CD8-positive, alpha-beta memory T cell (primary cell): ENCODE measurements at regions not wholly inside any gene's neighbourhood (a gene's known extent, or its start where the extent isn't known, plus 50 kb on each side); places are given as distances from the start of the nearest gene placed in this dataset.

Experiments used
- CTCF ChIA-PET: fragments of 350-600 bp; sonication (Branson Sonifier 250); formaldehyde crosslinking; loops from one replicate; lab custom pipeline; 2021; ENCODE audit warnings: antibody characterized with exemption; lab: Charles Lee
- POLR2A ChIA-PET: fragments of 350-600 bp; sonication (Branson Sonifier 250); formaldehyde crosslinking; loops from one replicate; lab custom pipeline; 2021; ENCODE audit warnings: antibody characterized with exemption; lab: Charles Lee
- DNase-seq, 5 donors: peaks; one replicate each; pipeline versions ENCODE4 v3.0.0 to v3.0.0-alpha.2; 2020 to 2022; ENCODE audit warnings: mixed read lengths in 1 of 5
- H3K27ac ChIP-seq: one replicate; pipeline ENCODE4 v1.7.0; 2013; ENCODE audit warnings: low read depth, mild to moderate bottlenecking, low read length, moderate library complexity
- H3K27me3 ChIP-seq: 2 replicates; pipeline ENCODE4 v1.7.0; 2013; ENCODE audit warnings: low read length, mild to moderate bottlenecking; ENCODE audit not compliant: insufficient read depth, poor library complexity, severe bottlenecking
- H3K36me3 ChIP-seq: 2 replicates; pipeline ENCODE4 v1.7.0; 2013; ENCODE audit warnings: mild to moderate bottlenecking, low read length, moderate library complexity; ENCODE audit not compliant: insufficient read depth
- H3K4me1 ChIP-seq: 2 replicates; pipeline ENCODE4 v1.7.0; 2013; ENCODE audit warnings: mild to moderate bottlenecking, low read length, moderate library complexity; ENCODE audit not compliant: insufficient read depth
- H3K4me3 ChIP-seq: 2 replicates; pipeline ENCODE4 v1.7.0; 2013; ENCODE audit warnings: mild to moderate bottlenecking, low read length
- H3K9me3 ChIP-seq: 2 replicates; pipeline ENCODE4 v1.7.0; 2013; ENCODE audit warnings: mild to moderate bottlenecking, low read length
- H3K27ac Mint-ChIP-seq, 8 donors: one replicate each; pipeline ENCODE4 v1.8.0; 2020 to 2021; ENCODE audit warnings: mixed read lengths in 8 of 8, mild to moderate bottlenecking in 6 of 8, inconsistent platforms in 3 of 8, moderate library complexity in 3 of 8
- H3K27me3 Mint-ChIP-seq, 2 donors: one replicate each; pipeline ENCODE4 v1.8.0; 2020 to 2021; ENCODE audit warnings: mixed read lengths in 2 of 2, mild to moderate bottlenecking in 1 of 2, moderate library complexity in 1 of 2
- H3K36me3 Mint-ChIP-seq, 3 donors: one replicate each; pipeline ENCODE4 v1.8.0; 2020 to 2021; ENCODE audit warnings: mixed read lengths in 3 of 3, inconsistent platforms in 1 of 3, mild to moderate bottlenecking in 1 of 3
- H3K4me1 Mint-ChIP-seq, 3 donors: one replicate each; pipeline ENCODE4 v1.8.0; 2020 to 2021; ENCODE audit warnings: mixed read lengths in 3 of 3, inconsistent platforms in 1 of 3, mild to moderate bottlenecking in 1 of 3
- H3K4me3 Mint-ChIP-seq, 7 donors: one replicate each; pipeline ENCODE4 v1.8.0; 2020 to 2021; ENCODE audit warnings: mixed read lengths in 7 of 7, mild to moderate bottlenecking in 6 of 7, moderate library complexity in 4 of 7, inconsistent platforms in 2 of 7
- H3K9me3 Mint-ChIP-seq, 5 donors: one replicate each; pipeline ENCODE4 v1.8.0; 2020 to 2022; ENCODE audit warnings: mixed read lengths in 5 of 5, mild to moderate bottlenecking in 3 of 5, moderate library complexity in 2 of 5, inconsistent platforms in 1 of 5

DNA sequence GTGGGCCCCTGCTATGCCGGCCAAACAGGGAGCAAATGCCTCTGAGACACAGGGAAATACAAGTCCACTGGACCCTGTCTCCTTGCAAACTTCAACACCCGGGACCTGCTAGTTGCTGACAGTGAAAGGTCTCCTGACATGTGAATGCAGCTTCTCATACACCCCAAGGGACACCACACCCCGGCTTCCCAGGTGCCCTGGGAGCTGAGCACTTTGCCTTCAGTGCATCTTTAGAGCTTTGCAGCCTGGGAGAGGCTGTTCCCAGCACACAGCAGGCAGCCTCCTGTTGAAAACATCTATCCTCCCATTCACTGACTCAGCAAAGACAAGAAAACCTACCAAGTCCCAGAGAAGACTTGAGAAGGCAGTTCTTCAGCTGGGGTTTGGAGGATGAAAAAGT, 143.4 kb downstream of the COL6A3 start:
- H3K27me3 Mint-ChIP-seq: peaks cover 8 to 39% of the 10 kb centered on the region in 2 donors
- DNase-seq: no peak
- no peaks in the 10 kb centered on the region for H3K36me3 Mint-ChIP-seq
- H3K9me3 Mint-ChIP-seq: no peaks in the 10 kb centered on the region
- Histone ChIP-seq H3K36me3 (no peaks in the 10 kb centered on the region), H3K9me3 (no peaks in the 10 kb centered on the region), H3K27me3 (peaks cover 3% of the 10 kb centered on the region), H3K4me3 (no peak overlapping the region), H3K27ac (no peak overlapping the region), H3K4me1 (no peaks in the 10 kb centered on the region)
- ChIA-PET CTCF (no interaction called here), POLR2A (no interaction called here)
- H3K27ac Mint-ChIP-seq: no peak overlapping the region
- no peak overlapping the region for H3K4me3 Mint-ChIP-seq
- no peaks in the 10 kb centered on the region for H3K4me1 Mint-ChIP-seq

- Histone ChIP-seq H3K4me3 (no peak overlapping the region), H3K9me3 (no peaks in the 10 kb centered on the region), H3K27me3 (peaks cover 3% of the 10 kb centered on the region), H3K4me1 (no peaks in the 10 kb centered on the region), H3K36me3 (no peaks in the 10 kb centered on the region), H3K27ac (no peak overlapping the region)
- ChIA-PET POLR2A (no interaction called here), CTCF (no interaction called here)
- no peak for DNase-seq
- H3K4me1 Mint-ChIP-seq: no peaks in the 10 kb centered on the region
- no peaks in the 10 kb centered on the region for H3K9me3 Mint-ChIP-seq
- H3K27ac Mint-ChIP-seq: no peak overlapping the region
- H3K36me3 Mint-ChIP-seq: no peaks in the 10 kb centered on the region
- H3K4me3 Mint-ChIP-seq: no peak overlapping the region
- H3K27me3 Mint-ChIP-seq: peaks cover 12 to 38% of the 10 kb centered on the region in 2 donors
Measured at GRCh38 chr2:237271698-237272652, 142.0 kb downstream of the COL6A3 start.
